HEK293T (cell line): ENCODE measurements at regions not wholly inside any gene's neighbourhood (a gene's known extent, or its start where the extent isn't known, plus 50 kb on each side); places are given as distances from the start of the nearest gene placed in this dataset.

ENCODE experiments used
- CTCF ChIA-PET: fragments of 350-600 bp; formaldehyde crosslinking; extraction: SDS; loops from one replicate; lab custom pipeline; 2021; ENCODE audit warnings: antibody characterized with exemption, inconsistent platforms; lab: Yijun Ruan, JAX
- POLR2A ChIA-PET: fragments of 350-600 bp; formaldehyde crosslinking; extraction: SDS; loops from one replicate; lab custom pipeline; 2020; ENCODE audit warnings: antibody characterized with exemption, inconsistent platforms; lab: Yijun Ruan, JAX
- DNase-seq: peaks from one replicate; pipeline ENCODE4 v3.0.0; 2012; ENCODE audit warnings: mixed read lengths; ENCODE audit errors: extremely low spot score
- ARNT ChIP-seq: fragments of 450-650 bp; IDR thresholded peaks from 2 replicates; pipeline ENCODE4 v1.6.1; 2017; ENCODE audit warnings: mild to moderate bottlenecking
- BHLHE40 ChIP-seq: fragments of 450-650 bp; IDR thresholded peaks from 2 replicates; pipeline ENCODE4 v1.6.1; 2016; ENCODE audit warnings: mild to moderate bottlenecking, moderate library complexity, borderline replicate concordance
- CTBP1 ChIP-seq: fragments of 450-650 bp; IDR thresholded peaks from 2 replicates; pipeline ENCODE4 v1.6.1; 2016; ENCODE audit warnings: borderline replicate concordance
- ELF4 ChIP-seq: fragments of 450-650 bp; IDR thresholded peaks from 2 replicates; pipeline ENCODE4 v1.6.1; 2017; ENCODE audit warnings: antibody characterized with exemption
- FOXA1 ChIP-seq: fragments of 450-650 bp; IDR thresholded peaks from 2 replicates; pipeline ENCODE4 v1.6.1; 2016; ENCODE audit warnings: mild to moderate bottlenecking
- FOXK2 ChIP-seq: fragments of 450-650 bp; IDR thresholded peaks from 2 replicates; pipeline ENCODE4 v1.6.1; 2016; ENCODE audit warnings: mild to moderate bottlenecking
- FOXM1 ChIP-seq: fragments of 450-650 bp; IDR thresholded peaks from 2 replicates; pipeline ENCODE4 v1.6.1; 2017; ENCODE audit warnings: mild to moderate bottlenecking, borderline replicate concordance
- HDGF ChIP-seq: fragments of 450-650 bp; IDR thresholded peaks from 2 replicates; pipeline ENCODE4 v1.6.1; 2017; ENCODE audit warnings: antibody characterized with exemption, borderline replicate concordance
- L3MBTL2 ChIP-seq: fragments of 450-650 bp; conservative IDR thresholded peaks from 2 replicates; pipeline ENCODE4 v1.6.1; 2016; ENCODE audit warnings: mild to moderate bottlenecking
- LEF1 ChIP-seq: fragments of 450-650 bp; IDR thresholded peaks from 2 replicates; pipeline ENCODE4 v1.6.1; 2017; ENCODE audit warnings: mild to moderate bottlenecking, borderline replicate concordance
- NFRKB ChIP-seq: fragments of 450-650 bp; IDR thresholded peaks from 2 replicates; pipeline ENCODE4 v1.6.1; 2016; ENCODE audit warnings: mild to moderate bottlenecking, moderate library complexity
- PKNOX1 ChIP-seq: fragments of 450-650 bp; IDR thresholded peaks from 2 replicates; pipeline ENCODE4 v1.6.1; 2016
- SP1 ChIP-seq: fragments of 450-650 bp; IDR thresholded peaks from 2 replicates; pipeline ENCODE4 v1.6.1; 2017
- SUZ12 ChIP-seq: fragments of 450-650 bp; IDR thresholded peaks from 2 replicates; pipeline ENCODE4 v1.6.1; 2016; ENCODE audit warnings: mild to moderate bottlenecking
- TARDBP ChIP-seq: fragments of 450-650 bp; IDR thresholded peaks from 2 replicates; pipeline ENCODE4 v1.6.1; 2016
- ZNF384 ChIP-seq: fragments of 450-650 bp; IDR thresholded peaks from 2 replicates; pipeline ENCODE4 v1.6.1; 2016

GRCh38 chr3:76495216-76495615 is 544.7 kb upstream of the ROBO2 start:
- POLR2A ChIA-PET = no interaction called here
- TF ChIP-seq LEF1 (no peak), ZNF384 (no peak), L3MBTL2 (no peak), CTBP1 (no peak), SP1 (no peak), HDGF (no peak), PKNOX1 (no peak), ELF4 (no peak)
- CTCF ChIA-PET = no interaction called here
- DNase-seq = no peak

- ChIA-PET POLR2A (no interaction called here), CTCF (no interaction called here)
- TF ChIP-seq BHLHE40 (no peak), NFRKB (no peak), LEF1 (no peak), FOXK2 (no peak), ARNT (no peak)
- DNase-seq = no peak
These were observed 542.3 kb upstream of the ROBO2 start for GRCh38 chr3:76497636-76498035.

- no peak for DNase-seq
- TF ChIP-seq FOXK2 (no peak), ELF4 (no peak), CTBP1 (no peak), L3MBTL2 (no peak), HDGF (no peak), BHLHE40 (no peak), PKNOX1 (no peak), TARDBP (no peak), LEF1 (no peak), NFRKB (no peak), FOXA1 (no peak), SUZ12 (no peak), ZNF384 (no peak), ARNT (no peak), FOXM1 (no peak), SP1 (no peak)
- ChIA-PET CTCF (no interaction called here), POLR2A (no interaction called here)
These were observed 539.1 kb upstream of the ROBO2 start for GRCh38 chr3:76500746-76501275.

- POLR2A ChIA-PET = no interaction called here
- no peak for DNase-seq
- CTCF ChIA-PET = no interaction called here
- TF ChIP-seq SP1 = no peak
- TF ChIP-seq L3MBTL2 = no peak
- TF ChIP-seq PKNOX1 = no peak
- TF ChIP-seq ARNT = no peak
- TF ChIP-seq CTBP1 = no peak
- no peak for TF ChIP-seq TARDBP
- TF ChIP-seq FOXK2 = no peak
- TF ChIP-seq FOXA1 = no peak
- TF ChIP-seq NFRKB = no peak
- no peak for TF ChIP-seq LEF1
- no peak for TF ChIP-seq SUZ12
- TF ChIP-seq ZNF384 = no peak
- no peak for TF ChIP-seq HDGF
- TF ChIP-seq ELF4 = no peak
- no peak for TF ChIP-seq BHLHE40
- no peak for TF ChIP-seq FOXM1
These were observed 538.6 kb upstream of the ROBO2 start for GRCh38 chr3:76501315-76501714.

GRCh38 chr3:76502076-76502475 is 537.8 kb upstream of the ROBO2 start:
- ChIA-PET POLR2A (no interaction called here), CTCF (no interaction called here)
- TF ChIP-seq CTBP1 = no peak
- no peak for TF ChIP-seq L3MBTL2
- no peak for TF ChIP-seq FOXK2
- no peak for TF ChIP-seq ELF4
- no peak for TF ChIP-seq ZNF384
- no peak for TF ChIP-seq ARNT
- TF ChIP-seq FOXM1 = no peak
- no peak for TF ChIP-seq BHLHE40
- TF ChIP-seq HDGF = no peak
- no peak for TF ChIP-seq PKNOX1
- TF ChIP-seq SUZ12 = no peak
- DNase-seq = no peak

- CTCF ChIA-PET = no interaction called here
- POLR2A ChIA-PET = no interaction called here
- TF ChIP-seq SUZ12 (no peak), PKNOX1 (no peak), SP1 (no peak), NFRKB (no peak), ELF4 (no peak), ARNT (no peak), LEF1 (no peak), L3MBTL2 (no peak), HDGF (no peak), FOXA1 (no peak)
- DNase-seq = no peak
These were observed 534.6 kb upstream of the ROBO2 start for GRCh38 chr3:76505202-76505845.
